ENCODE measurements at regions not wholly inside any gene's neighbourhood (a gene's known extent, or its start where the extent isn't known, plus 50 kb on each side); places are given as distances from the start of the nearest gene placed in this dataset.
A peak's percentile ranks its signal among the peaks of the same experiment; 100 is the strongest.

DNA sequence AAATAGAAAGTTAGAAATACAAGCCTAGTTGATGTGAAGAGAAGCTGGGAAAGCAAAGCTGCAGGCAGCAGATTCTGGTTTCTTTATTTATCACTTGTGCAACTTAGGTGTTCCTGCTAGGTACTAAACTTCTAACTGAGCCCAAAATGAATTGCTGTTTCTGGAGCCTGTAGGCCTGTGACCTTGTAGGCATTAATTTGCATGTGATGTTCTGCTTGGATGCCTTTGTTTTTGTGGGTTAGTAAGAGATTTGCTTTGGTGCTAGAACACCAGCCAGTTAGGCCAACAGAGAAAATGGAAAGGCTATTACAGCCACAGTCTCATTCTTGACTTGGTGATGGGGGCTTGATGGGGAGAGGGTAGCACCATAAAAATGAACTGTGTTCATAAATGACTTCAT, 370.7 kb downstream of the PPP1R3A start:
- no peak overlapping the region for H3K4me2 ChIP-seq (ENCODE audit: low read depth, low read length)
- H3K9ac ChIP-seq (ENCODE audit: low read length): no peak overlapping the region
- no peak overlapping the region for H3K4me3 ChIP-seq (ENCODE audit: low read length)
- no peaks in the 10 kb centered on the region for H3K36me3 ChIP-seq (replicated peaks; ENCODE audit: insufficient read depth, low read length)
- no peaks in the 10 kb centered on the region for H3K79me2 ChIP-seq (ENCODE audit: low read length)
- no peak for DNase-seq
- H2AFZ ChIP-seq (ENCODE audit: low read length): no peak overlapping the region
- H4K20me1 ChIP-seq (ENCODE audit: insufficient read depth, low read length): no peaks in the 10 kb centered on the region
- no peaks in the 10 kb centered on the region for H3K9me3 ChIP-seq (replicated peaks; ENCODE audit: insufficient read depth, low read length)
- H3K4me1 ChIP-seq (ENCODE audit: low read length): no peaks in the 10 kb centered on the region
- no peaks in the 10 kb centered on the region for H3F3A ChIP-seq (ENCODE audit: insufficient read depth, low read length)
- H3K9me2 ChIP-seq (replicated peaks; ENCODE audit: insufficient read depth, low read length): no peaks in the 10 kb centered on the region
- no peak overlapping the region for H3K27ac ChIP-seq (ENCODE audit: low read length)
- TF ChIP-seq EZH2 (optimal IDR thresholded peaks at IDR 0.05; ENCODE audit: low read depth, low read length) (no peak), EZH2phosphoT487 (IDR thresholded peaks at IDR 0.05; ENCODE audit: low read length) (no peak)
- TF ChIP-seq, protein P1, sequence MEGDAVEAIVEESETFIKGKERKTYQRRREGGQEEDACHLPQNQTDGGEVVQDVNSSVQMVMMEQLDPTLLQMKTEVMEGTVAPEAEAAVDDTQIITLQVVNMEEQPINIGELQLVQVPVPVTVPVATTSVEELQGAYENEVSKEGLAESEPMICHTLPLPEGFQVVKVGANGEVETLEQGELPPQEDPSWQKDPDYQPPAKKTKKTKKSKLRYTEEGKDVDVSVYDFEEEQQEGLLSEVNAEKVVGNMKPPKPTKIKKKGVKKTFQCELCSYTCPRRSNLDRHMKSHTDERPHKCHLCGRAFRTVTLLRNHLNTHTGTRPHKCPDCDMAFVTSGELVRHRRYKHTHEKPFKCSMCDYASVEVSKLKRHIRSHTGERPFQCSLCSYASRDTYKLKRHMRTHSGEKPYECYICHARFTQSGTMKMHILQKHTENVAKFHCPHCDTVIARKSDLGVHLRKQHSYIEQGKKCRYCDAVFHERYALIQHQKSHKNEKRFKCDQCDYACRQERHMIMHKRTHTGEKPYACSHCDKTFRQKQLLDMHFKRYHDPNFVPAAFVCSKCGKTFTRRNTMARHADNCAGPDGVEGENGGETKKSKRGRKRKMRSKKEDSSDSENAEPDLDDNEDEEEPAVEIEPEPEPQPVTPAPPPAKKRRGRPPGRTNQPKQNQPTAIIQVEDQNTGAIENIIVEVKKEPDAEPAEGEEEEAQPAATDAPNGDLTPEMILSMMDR (IDR thresholded peaks at IDR 0.05; ENCODE audit: low read length): no peak
- H3K27me3 ChIP-seq (replicated peaks; ENCODE audit: insufficient read depth, low read length): no peaks in the 10 kb centered on the region

DNA sequence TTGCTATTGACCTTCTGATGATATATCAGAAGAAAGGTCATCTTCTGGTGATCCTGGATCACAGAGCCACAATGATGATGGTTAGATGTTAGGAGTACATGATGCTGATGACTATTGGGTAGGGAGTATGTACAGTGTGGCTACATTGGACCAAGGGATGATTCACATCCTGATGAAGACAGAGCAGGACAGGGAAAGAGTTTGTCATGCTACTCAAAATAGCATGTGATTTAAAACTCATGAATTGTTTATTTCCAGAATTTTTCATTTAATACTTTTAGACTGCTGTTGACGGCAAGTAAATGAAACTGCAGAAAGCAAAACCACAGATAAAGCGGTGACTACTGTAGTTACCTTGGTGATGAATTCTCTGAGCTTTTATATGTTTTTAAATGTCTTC, 397.3 kb downstream of the PPP1R3A start:
- Histone ChIP-seq H4K20me1 (ENCODE audit: insufficient read depth, low read length) (no peaks in the 10 kb centered on the region), H3K9me2 (replicated peaks; ENCODE audit: insufficient read depth, low read length) (no peaks in the 10 kb centered on the region), H3F3A (ENCODE audit: insufficient read depth, low read length) (no peaks in the 10 kb centered on the region), H3K79me2 (ENCODE audit: low read length) (no peaks in the 10 kb centered on the region), H3K27me3 (replicated peaks; ENCODE audit: insufficient read depth, low read length) (no peaks in the 10 kb centered on the region), H3K4me1 (ENCODE audit: low read length) (0 out of 2 replicates have a peak, but pooled peaks cover 2% of the 10 kb centered on the region), H3K36me3 (replicated peaks; ENCODE audit: insufficient read depth, low read length) (no peaks in the 10 kb centered on the region), H3K9me3 (replicated peaks; ENCODE audit: insufficient read depth, low read length) (no peaks in the 10 kb centered on the region), H2AFZ (ENCODE audit: low read length) (no peak overlapping the region), H3K27ac (ENCODE audit: low read length) (no peak overlapping the region), H3K4me2 (ENCODE audit: low read depth, low read length) (no peak overlapping the region), H3K9ac (ENCODE audit: low read length) (no peak overlapping the region), H3K4me3 (ENCODE audit: low read length) (no peak overlapping the region)
- peak; percentile 45 for DNase-seq
- TF ChIP-seq, protein P1 (IDR thresholded peaks at IDR 0.05; ENCODE audit: low read length): no peak
- TF ChIP-seq EZH2 (optimal IDR thresholded peaks at IDR 0.05; ENCODE audit: low read depth, low read length) (no peak), EZH2phosphoT487 (IDR thresholded peaks at IDR 0.05; ENCODE audit: low read length) (no peak)

DNA sequence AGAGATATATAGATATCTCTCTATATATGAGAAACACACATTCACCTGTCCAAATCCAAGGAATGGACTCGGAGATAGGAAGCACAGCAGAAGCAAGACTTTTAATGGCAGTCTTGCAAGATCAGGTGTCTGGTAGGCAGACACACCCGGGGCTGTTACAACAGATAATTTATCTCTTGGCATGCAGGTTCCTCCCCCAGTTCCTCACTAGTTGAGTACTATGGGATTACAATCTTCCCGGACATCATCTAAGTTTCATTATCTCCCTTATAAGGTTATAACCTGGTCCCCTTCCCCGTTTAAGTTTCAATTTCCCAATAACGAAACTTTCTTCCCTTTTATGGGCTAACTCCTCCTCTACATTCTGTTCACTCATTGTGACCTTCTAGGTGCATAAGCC, 399.3 kb downstream of the PPP1R3A start:
- no peak for TF ChIP-seq EZH2phosphoT487 (IDR thresholded peaks at IDR 0.05; ENCODE audit: low read length)
- TF ChIP-seq, protein P1 (IDR thresholded peaks at IDR 0.05; ENCODE audit: low read length): no peak
- TF ChIP-seq EZH2 (optimal IDR thresholded peaks at IDR 0.05; ENCODE audit: low read depth, low read length): no peak
- Histone ChIP-seq H3K9ac (ENCODE audit: low read length) (no peak overlapping the region), H4K20me1 (ENCODE audit: insufficient read depth, low read length) (no peaks in the 10 kb centered on the region), H3K27ac (ENCODE audit: low read length) (no peak overlapping the region), H3K9me3 (replicated peaks; ENCODE audit: insufficient read depth, low read length) (no peaks in the 10 kb centered on the region), H2AFZ (ENCODE audit: low read length) (no peak overlapping the region; the same call in 1 of the 2 replicates), H3K4me1 (ENCODE audit: low read length) (0 out of 2 replicates have a peak, but pooled peaks cover 2% of the 10 kb centered on the region), H3K4me2 (ENCODE audit: low read depth, low read length) (no peak overlapping the region), H3K4me3 (ENCODE audit: low read length) (no peak overlapping the region), H3K36me3 (replicated peaks; ENCODE audit: insufficient read depth, low read length) (no peaks in the 10 kb centered on the region), H3K9me2 (replicated peaks; ENCODE audit: insufficient read depth, low read length) (no peaks in the 10 kb centered on the region), H3K27me3 (replicated peaks; ENCODE audit: insufficient read depth, low read length) (no peaks in the 10 kb centered on the region), H3F3A (ENCODE audit: insufficient read depth, low read length) (no peaks in the 10 kb centered on the region), H3K79me2 (ENCODE audit: low read length) (no peaks in the 10 kb centered on the region)
- DNase-seq: no peak
